ENCODE measurements at regions not wholly inside any gene's neighbourhood (a gene's known extent, or its start where the extent isn't known, plus 50 kb on each side); places are given as distances from the start of the nearest gene placed in this dataset.
"Not testable (repeated sequence)": the region's sequence is repeated elsewhere in the genome, so short reads cannot be mapped to it uniquely, and the experiment has no call there.

DNA sequence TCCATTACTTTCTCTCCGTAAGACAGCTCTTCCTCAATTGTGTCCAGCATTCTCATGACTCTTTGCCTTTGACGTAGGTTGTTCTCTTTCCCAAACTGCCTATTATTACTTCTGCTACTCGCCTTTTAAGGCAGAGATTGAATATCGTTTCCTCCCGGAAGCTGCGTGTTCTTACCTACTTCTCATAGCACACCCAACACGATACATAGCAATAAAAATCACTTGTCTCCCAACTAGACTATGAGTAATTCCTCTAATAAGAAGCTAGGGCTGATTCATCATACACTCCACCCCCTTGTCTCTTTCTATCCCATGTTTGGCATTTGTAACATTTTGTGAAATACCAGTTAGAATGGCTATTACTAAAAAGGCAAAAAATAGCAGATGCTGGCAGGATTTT, 55.8 kb upstream of the SGIP1 start:
- H3K27me3 Mint-ChIP-seq (ENCODE audit: low read depth): peaks cover 27% of the 10 kb centered on the region
- H3K36me3 Mint-ChIP-seq (ENCODE audit: low read depth): no peaks in the 10 kb centered on the region
- no peak overlapping the region for H3K27ac Mint-ChIP-seq
- H3K9me3 Mint-ChIP-seq: no peaks in the 10 kb centered on the region
- H3K4me3 Mint-ChIP-seq: no peak overlapping the region
- H3K4me1 Mint-ChIP-seq (ENCODE audit: low read depth): no peaks in the 10 kb centered on the region

- no peaks in the 10 kb centered on the region for H3K9me3 Mint-ChIP-seq
- H3K27ac Mint-ChIP-seq: no peak overlapping the region
- no peaks in the 10 kb centered on the region for H3K4me1 Mint-ChIP-seq (ENCODE audit: low read depth)
- H3K27me3 Mint-ChIP-seq (ENCODE audit: low read depth): peaks cover 21% of the 10 kb centered on the region
- H3K36me3 Mint-ChIP-seq (ENCODE audit: low read depth): no peaks in the 10 kb centered on the region
- no peak overlapping the region for H3K4me3 Mint-ChIP-seq
Observed at GRCh38 chr1:66480162-66480561, 53.8 kb upstream of the SGIP1 start.

DNA sequence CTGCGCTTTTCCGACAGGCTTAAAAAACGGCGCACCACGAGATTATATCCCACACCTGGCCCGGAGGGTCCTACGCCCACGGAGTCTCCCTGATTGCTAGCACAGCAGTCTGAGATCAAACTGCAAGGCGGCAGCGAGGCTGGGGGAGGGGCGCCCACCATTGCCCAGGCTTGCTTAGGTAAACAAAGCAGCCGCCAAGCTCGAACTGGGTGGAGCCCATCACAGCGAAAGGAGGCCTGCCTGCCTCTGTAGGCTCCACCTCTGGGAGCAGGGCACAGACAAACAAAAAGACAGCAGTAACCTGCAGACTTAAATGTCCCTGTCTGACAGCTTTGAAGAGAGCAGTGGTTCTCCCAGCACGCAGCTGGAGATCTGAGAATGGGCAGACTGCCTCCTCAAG, 52.7 kb upstream of the SGIP1 start:
- not testable (repeated sequence) for H3K4me3 Mint-ChIP-seq; H3K9me3 Mint-ChIP-seq; H3K27ac Mint-ChIP-seq; H3K36me3 Mint-ChIP-seq (ENCODE audit: low read depth); H3K4me1 Mint-ChIP-seq (ENCODE audit: low read depth)
- H3K27me3 Mint-ChIP-seq (ENCODE audit: low read depth): peaks cover 16% of the 10 kb centered on the region
